Tibial nerve (tissue), 4 donors: ENCODE measurements at regions not wholly inside any gene's neighbourhood (a gene's known extent, or its start where the extent isn't known, plus 50 kb on each side); places are given as distances from the start of the nearest gene placed in this dataset.

Experiments used
- DNase-seq, 2 donors: peaks; one replicate each; pipeline ENCODE4 v3.0.0-alpha.2; 2019; ENCODE audit warnings: low spot score in 2 of 2
- H3K27ac ChIP-seq, 4 donors: fragments of 200-600 bp; sonication (generic) in 3 of 4; one replicate each; pipeline ENCODE4 v1.5.1; 2017 to 2019; ENCODE audit warnings: mild to moderate bottlenecking in 1 of 4
- H3K27me3 ChIP-seq, 2 donors: fragments of 200-600 bp; sonication (generic) in 1 of 2; one replicate each; pipeline versions ENCODE4 v1.5.1 to v1.6.0; 2017 to 2019
- H3K36me3 ChIP-seq, 3 donors: fragments of 200-600 bp; sonication (generic); one replicate each; pipeline ENCODE4 v1.5.1; 2018 to 2019
- H3K4me1 ChIP-seq, 4 donors: fragments of 200-600 bp; sonication (generic) in 3 of 4; one replicate each; pipeline ENCODE4 v1.5.1; 2017 to 2019
- H3K4me3 ChIP-seq, 4 donors: fragments of 200-600 bp; sonication (generic) in 3 of 4; one replicate each; pipeline ENCODE4 v1.5.1; 2017 to 2019; ENCODE audit warnings: mild to moderate bottlenecking in 1 of 4, moderate library complexity in 1 of 4
- H3K9me3 ChIP-seq, 4 donors: fragments of 200-600 bp; sonication (generic) in 3 of 4; one replicate each; pipeline ENCODE4 v1.5.1; 2017 to 2019
- EP300 ChIP-seq, 2 donors: sonication (generic); formaldehyde crosslinking; IDR thresholded peaks; one replicate each; pipeline ENCODE4 v1.6.1; 2017; ENCODE audit warnings: antibody characterized with exemption in 2 of 2, mild to moderate bottlenecking in 1 of 2
- POLR2A ChIP-seq, 2 donors: fragments of 450-650 bp; IDR thresholded peaks; one replicate each; pipeline ENCODE4 v1.6.1; 2017; ENCODE audit warnings: antibody characterized with exemption in 2 of 2, mild to moderate bottlenecking in 2 of 2, moderate library complexity in 2 of 2
- WGBS, 2 donors: methylation state at CpG; one replicate each; pipeline ENCODE4 v1.1.5; 2018; 5-methylcytosine and 5-hydroxymethylcytosine counted together
- TF ChIP-seq, protein P1 (sequence below), 5 experiments: fragments of 200-600 bp in 3 of 5; fragments of 450-650 bp in 2 of 5; sonication (generic) in 3 of 5; IDR thresholded peaks; one replicate each; pipeline ENCODE4 v1.5.1; 2016 to 2019; ENCODE audit warnings: antibody characterized with exemption in 5 of 5, mild to moderate bottlenecking in 3 of 5, moderate library complexity in 2 of 5

DNA sequence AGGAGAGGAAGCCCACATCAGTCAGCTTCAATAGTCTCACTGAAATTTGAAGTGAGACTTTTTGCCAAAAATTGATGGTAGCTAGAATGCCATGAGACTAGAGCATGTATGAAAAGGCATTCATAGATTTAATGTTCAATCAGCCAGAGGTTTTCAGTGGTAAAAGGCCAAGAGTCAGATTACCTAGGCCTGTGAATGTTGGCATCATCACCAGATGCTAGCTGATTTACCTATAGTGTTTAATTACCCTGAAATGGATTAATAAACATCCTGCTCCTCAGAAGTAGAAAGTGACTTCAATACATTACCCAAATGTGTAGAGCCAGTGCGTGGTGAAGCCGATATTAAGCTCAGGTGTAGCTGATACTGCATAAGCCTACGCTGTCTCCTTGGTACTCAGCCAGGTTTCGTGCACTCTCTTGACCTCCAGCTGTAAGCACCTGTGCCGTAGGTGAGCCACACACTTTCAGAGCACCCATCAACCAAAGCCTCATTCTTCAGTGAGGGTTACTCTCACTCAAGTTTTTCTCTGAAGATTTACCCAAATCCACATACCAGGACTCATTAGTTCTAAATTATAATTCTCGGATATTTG, 1140.3 kb upstream of the SLC10A2 start:
- TF ChIP-seq POLR2A (IDR thresholded peaks at IDR 0.05) (no peak), EP300 (IDR thresholded peaks at IDR 0.05) (no peak)
- TF ChIP-seq, protein P1, sequence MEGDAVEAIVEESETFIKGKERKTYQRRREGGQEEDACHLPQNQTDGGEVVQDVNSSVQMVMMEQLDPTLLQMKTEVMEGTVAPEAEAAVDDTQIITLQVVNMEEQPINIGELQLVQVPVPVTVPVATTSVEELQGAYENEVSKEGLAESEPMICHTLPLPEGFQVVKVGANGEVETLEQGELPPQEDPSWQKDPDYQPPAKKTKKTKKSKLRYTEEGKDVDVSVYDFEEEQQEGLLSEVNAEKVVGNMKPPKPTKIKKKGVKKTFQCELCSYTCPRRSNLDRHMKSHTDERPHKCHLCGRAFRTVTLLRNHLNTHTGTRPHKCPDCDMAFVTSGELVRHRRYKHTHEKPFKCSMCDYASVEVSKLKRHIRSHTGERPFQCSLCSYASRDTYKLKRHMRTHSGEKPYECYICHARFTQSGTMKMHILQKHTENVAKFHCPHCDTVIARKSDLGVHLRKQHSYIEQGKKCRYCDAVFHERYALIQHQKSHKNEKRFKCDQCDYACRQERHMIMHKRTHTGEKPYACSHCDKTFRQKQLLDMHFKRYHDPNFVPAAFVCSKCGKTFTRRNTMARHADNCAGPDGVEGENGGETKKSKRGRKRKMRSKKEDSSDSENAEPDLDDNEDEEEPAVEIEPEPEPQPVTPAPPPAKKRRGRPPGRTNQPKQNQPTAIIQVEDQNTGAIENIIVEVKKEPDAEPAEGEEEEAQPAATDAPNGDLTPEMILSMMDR (IDR thresholded peaks at IDR 0.05) = no peak
- no peaks in the 10 kb centered on the region for H3K36me3 ChIP-seq
- H3K9me3 ChIP-seq = no peaks in the 10 kb centered on the region
- 91 to 98% methylated on average over 6 of the region's 6 CpGs for WGBS, 2 donors
- DNase-seq = no peak
- no peak overlapping the region for H3K27ac ChIP-seq
- H3K27me3 ChIP-seq = no peaks in the 10 kb centered on the region
- H3K4me1 ChIP-seq = no peaks in the 10 kb centered on the region
- H3K4me3 ChIP-seq = no peak overlapping the region

DNA sequence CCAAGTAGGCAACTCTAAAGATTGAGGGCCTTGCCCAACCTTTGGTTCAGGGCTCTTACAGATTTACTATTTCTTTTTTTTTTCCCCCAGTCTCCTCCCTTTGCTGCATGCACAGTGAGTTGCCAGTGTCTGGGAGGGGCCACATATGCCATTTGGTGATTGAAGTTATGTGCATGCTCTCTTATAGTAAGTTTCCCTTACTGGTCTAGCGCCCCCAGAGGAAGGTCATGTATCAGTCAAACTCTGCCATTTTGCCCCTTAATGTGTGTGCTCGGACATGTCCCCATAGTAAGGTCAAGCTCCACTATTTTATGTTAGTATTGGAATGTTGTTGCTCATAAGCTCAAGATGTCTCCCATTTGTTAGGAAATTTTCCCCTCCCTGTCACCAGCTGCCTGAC, 1138.0 kb upstream of the SLC10A2 start:
- H3K36me3 ChIP-seq = no peaks in the 10 kb centered on the region
- WGBS, 2 donors = 72 to 92% methylated on average over 2 of the region's 2 CpGs
- H3K27me3 ChIP-seq = no peaks in the 10 kb centered on the region
- no peaks in the 10 kb centered on the region for H3K9me3 ChIP-seq
- TF ChIP-seq EP300 (IDR thresholded peaks at IDR 0.05) (no peak), POLR2A (IDR thresholded peaks at IDR 0.05) (no peak)
- TF ChIP-seq, protein P1 (IDR thresholded peaks at IDR 0.05) = no peak
- H3K27ac ChIP-seq = no peak overlapping the region
- no peak for DNase-seq
- H3K4me1 ChIP-seq = no peaks in the 10 kb centered on the region
- H3K4me3 ChIP-seq = no peak overlapping the region

DNA sequence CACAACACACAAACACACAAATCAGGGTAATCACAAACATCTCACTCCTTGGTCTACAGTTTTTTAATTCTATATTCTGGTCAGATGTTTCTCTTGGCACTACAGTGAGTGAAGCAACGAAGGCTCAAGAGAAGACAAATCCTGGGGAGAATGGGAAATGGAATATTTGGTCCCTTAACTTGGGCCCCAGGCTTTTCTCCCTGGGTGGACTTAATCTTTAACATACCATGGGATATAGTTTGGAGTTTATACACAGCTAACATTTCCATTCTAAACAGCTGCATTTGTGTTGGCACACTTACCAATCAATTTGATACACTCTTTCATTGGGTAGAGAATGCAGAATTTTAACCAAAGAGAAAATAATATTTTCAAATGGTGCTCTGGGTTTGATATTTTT, 1132.6 kb upstream of the SLC10A2 start:
- TF ChIP-seq EP300 (IDR thresholded peaks at IDR 0.05) = no peak
- no peak for TF ChIP-seq POLR2A (IDR thresholded peaks at IDR 0.05)
- TF ChIP-seq, protein P1 (IDR thresholded peaks at IDR 0.05) = no peak
- Histone ChIP-seq H3K4me1 (no peaks in the 10 kb centered on the region), H3K27me3 (no peaks in the 10 kb centered on the region), H3K36me3 (no peaks in the 10 kb centered on the region), H3K4me3 (no peak overlapping the region), H3K27ac (no peak overlapping the region), H3K9me3 (no peaks in the 10 kb centered on the region)
- DNase-seq = no peak
- 56 to 63% methylated on average over 1 of the region's 1 CpG for WGBS, 2 donors

DNA sequence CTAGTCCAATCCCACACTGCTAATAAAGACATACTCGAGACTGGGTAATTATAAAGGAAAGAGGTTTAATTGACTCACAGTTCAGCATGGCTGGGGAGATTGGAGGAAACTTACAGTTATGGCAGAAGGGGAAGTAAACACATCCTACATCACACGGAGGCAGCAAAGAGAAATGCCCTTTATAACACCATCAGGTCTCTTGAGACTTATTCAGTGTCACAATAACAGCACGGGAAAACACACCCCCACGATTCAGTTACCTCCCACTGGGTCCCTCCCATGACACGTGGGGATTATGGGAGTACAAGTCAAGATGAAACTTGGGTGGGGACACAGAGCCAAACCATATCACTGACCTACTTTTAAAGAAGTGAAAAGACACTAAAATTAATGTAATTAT, 1130.4 kb upstream of the SLC10A2 start:
- DNase-seq = no peak
- H3K4me3 ChIP-seq = no peak overlapping the region
- no peaks in the 10 kb centered on the region for H3K4me1 ChIP-seq
- H3K9me3 ChIP-seq = no peaks in the 10 kb centered on the region
- H3K27ac ChIP-seq = no peak overlapping the region
- H3K27me3 ChIP-seq = no peaks in the 10 kb centered on the region
- no peaks in the 10 kb centered on the region for H3K36me3 ChIP-seq
- WGBS, 2 donors = 67 to 74% methylated on average over 5 of the region's 5 CpGs
- TF ChIP-seq EP300 (IDR thresholded peaks at IDR 0.05) = no peak
- TF ChIP-seq, protein P1 (IDR thresholded peaks at IDR 0.05) = no peak
- TF ChIP-seq POLR2A (IDR thresholded peaks at IDR 0.05) = no peak

DNA sequence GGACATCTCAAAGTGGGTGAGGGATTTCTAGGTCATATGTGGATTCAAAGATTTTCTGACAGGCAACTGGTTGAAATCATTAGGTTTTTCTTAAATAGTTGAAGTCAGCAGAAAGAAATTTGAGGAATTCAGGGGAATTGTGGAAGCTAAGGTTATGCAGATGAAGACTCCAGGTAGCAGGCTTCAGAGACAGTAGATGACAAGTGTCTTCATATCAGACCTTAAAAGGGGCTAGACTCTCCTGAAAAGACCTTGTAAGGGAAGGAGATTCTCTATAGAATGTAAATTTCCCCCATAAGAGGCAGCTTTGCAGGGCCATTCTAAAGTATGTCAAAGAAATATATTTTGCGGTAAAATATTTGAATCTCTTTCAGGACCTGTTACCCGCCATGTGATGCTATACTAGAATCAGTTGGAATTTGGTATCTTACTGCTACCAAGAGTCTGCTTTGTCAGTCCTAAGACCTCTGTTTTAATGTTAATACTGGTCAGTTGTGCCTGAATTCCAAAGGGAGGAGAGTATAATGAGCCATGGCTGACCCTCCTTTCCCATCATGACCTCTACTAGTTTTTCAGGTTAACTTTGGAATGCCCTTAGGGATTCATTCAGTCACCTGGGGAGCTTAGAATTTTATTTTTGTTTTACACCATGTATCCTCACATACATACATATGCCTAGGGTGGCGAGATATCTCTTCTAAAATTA, 1115.5 kb upstream of the SLC10A2 start:
- H3K36me3 ChIP-seq = no peaks in the 10 kb centered on the region
- no peak overlapping the region for H3K4me3 ChIP-seq
- no peak for DNase-seq
- H3K4me1 ChIP-seq = no peaks in the 10 kb centered on the region
- no peaks in the 10 kb centered on the region for H3K27me3 ChIP-seq
- WGBS, 2 donors = 87 to 92% methylated on average over 3 of the region's 3 CpGs
- peaks cover 0 to 7% (median 0%) of the 10 kb centered on the region in 4 donors for H3K9me3 ChIP-seq
- no peak overlapping the region for H3K27ac ChIP-seq
- no peak for TF ChIP-seq POLR2A (IDR thresholded peaks at IDR 0.05)
- TF ChIP-seq, protein P1 (IDR thresholded peaks at IDR 0.05) = no peak
- TF ChIP-seq EP300 (IDR thresholded peaks at IDR 0.05) = no peak
